ENCODE measurements at regions not wholly inside any gene's neighbourhood (a gene's known extent, or its start where the extent isn't known, plus 50 kb on each side); places are given as distances from the start of the nearest gene placed in this dataset.

DNA sequence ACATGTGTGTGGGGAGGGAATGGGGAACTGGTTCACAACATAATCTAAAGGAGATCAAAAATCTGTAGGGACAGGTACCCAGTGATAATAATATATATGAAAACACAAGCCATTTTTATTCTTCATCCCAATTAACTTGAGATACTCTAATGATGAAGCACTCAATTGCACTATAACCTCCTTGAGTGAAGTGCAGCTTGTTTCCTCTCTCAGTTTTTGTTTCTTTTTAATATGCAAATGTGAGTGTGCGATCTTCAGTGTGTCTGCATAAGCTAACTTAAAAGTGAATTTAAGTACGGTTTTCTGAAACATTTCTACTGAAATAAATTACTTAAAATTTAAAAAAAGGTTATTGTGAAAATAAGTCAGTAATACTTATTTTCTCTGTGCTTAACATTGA lies 623.5 kb downstream of the CDH11 start:
- DNase-seq (ENCODE audit: low read depth) = no peak
- TF ChIP-seq, protein P1, sequence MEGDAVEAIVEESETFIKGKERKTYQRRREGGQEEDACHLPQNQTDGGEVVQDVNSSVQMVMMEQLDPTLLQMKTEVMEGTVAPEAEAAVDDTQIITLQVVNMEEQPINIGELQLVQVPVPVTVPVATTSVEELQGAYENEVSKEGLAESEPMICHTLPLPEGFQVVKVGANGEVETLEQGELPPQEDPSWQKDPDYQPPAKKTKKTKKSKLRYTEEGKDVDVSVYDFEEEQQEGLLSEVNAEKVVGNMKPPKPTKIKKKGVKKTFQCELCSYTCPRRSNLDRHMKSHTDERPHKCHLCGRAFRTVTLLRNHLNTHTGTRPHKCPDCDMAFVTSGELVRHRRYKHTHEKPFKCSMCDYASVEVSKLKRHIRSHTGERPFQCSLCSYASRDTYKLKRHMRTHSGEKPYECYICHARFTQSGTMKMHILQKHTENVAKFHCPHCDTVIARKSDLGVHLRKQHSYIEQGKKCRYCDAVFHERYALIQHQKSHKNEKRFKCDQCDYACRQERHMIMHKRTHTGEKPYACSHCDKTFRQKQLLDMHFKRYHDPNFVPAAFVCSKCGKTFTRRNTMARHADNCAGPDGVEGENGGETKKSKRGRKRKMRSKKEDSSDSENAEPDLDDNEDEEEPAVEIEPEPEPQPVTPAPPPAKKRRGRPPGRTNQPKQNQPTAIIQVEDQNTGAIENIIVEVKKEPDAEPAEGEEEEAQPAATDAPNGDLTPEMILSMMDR (conservative IDR thresholded peaks at IDR 0.05; ENCODE audit: control insufficient read depth, insufficient read depth, low read depth, low read length) = no peak
- no peak overlapping the region for H3K4me3 ChIP-seq (ENCODE audit: control insufficient read depth, low read depth, low read length)

DNA sequence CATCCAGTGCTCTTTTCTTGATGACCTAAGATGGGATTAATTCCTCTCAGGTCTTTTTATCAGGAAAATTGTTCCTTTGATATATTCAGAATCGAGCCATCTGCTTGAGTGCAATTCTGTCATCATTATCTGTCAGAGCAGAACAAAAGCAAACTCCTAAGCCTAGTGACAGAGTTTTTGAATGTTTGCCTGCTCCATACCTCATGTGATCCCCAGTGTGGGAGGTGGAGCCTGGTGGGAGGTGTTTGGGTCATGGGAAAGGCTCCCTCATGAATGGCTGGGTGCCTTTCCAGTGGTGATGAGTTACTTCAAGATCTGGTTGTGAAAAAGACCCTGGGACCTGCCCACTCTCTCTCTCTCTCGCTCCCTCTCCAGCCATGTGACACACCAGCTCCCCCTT lies 628.2 kb downstream of the CDH11 start:
- H3K4me3 ChIP-seq (ENCODE audit: control insufficient read depth, low read depth, low read length) = no peak overlapping the region
- TF ChIP-seq, protein P1 (conservative IDR thresholded peaks at IDR 0.05; ENCODE audit: control insufficient read depth, insufficient read depth, low read depth, low read length) = no peak
- no peak for DNase-seq (ENCODE audit: low read depth)

DNA sequence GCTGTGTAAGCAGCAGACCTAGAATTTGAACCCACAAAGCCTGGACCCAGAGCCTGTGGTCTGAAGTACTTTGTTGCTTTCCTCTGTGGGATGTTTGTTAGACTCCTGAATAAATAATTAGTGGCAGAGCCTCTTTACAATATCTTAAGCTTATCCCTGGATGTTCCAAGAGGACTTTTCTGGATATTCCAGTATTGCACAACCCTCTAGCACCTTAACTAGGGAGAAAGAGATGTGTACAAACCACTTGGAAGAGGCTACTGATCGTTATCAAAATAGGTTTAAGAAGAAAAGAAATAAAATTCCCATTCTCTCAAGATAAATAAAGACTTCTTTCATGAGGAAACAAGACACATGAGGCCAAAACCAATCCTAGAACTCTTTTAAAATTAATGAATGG lies 632.4 kb downstream of the CDH11 start:
- DNase-seq (ENCODE audit: low read depth) = no peak
- TF ChIP-seq, protein P1 (conservative IDR thresholded peaks at IDR 0.05; ENCODE audit: control insufficient read depth, insufficient read depth, low read depth, low read length) = no peak
- H3K4me3 ChIP-seq (ENCODE audit: control insufficient read depth, low read depth, low read length) = no peak overlapping the region

DNA sequence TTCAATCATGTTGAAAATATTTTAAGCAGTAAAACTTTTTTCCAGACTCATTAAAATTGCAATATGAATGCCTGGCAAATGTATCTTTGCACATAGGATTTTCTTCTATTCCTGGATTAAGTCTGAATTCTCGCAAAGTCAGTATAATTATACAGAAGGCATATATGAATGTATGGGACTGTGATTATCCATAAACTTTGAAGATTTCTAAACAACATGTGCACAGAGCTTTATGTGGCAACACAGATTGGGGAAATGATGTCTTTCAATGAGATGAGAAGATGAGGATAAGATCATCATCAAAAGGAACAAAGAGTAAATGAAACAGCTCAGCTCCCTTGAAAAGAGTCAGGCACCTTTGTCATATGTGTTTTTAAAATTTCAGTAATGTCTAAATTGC lies 635.3 kb downstream of the CDH11 start:
- no peak overlapping the region for H3K4me3 ChIP-seq (ENCODE audit: control insufficient read depth, low read depth, low read length)
- DNase-seq (ENCODE audit: low read depth) = no peak
- TF ChIP-seq, protein P1 (conservative IDR thresholded peaks at IDR 0.05; ENCODE audit: control insufficient read depth, insufficient read depth, low read depth, low read length) = no peak

DNA sequence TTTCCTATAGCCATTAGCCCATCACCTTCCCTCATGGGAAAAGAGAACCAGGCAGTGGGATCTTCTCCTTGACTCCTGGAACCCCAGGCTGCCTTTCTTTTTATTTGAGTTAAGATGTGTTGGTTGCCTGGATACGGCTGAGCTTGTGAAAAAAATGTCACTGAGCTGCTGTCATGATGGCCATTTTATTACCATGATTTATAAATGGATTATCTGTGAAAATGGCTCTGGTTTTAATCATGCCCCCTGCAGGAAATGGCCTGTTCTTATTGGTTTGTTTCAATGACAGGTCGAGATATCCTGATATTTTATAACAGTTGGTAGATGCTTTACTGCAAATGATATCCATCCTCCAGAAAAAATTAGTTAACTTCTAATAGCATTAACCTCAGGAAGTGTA lies 640.4 kb downstream of the CDH11 start:
- DNase-seq (ENCODE audit: low read depth) = no peak
- TF ChIP-seq, protein P1 (conservative IDR thresholded peaks at IDR 0.05; ENCODE audit: control insufficient read depth, insufficient read depth, low read depth, low read length) = no peak

DNA sequence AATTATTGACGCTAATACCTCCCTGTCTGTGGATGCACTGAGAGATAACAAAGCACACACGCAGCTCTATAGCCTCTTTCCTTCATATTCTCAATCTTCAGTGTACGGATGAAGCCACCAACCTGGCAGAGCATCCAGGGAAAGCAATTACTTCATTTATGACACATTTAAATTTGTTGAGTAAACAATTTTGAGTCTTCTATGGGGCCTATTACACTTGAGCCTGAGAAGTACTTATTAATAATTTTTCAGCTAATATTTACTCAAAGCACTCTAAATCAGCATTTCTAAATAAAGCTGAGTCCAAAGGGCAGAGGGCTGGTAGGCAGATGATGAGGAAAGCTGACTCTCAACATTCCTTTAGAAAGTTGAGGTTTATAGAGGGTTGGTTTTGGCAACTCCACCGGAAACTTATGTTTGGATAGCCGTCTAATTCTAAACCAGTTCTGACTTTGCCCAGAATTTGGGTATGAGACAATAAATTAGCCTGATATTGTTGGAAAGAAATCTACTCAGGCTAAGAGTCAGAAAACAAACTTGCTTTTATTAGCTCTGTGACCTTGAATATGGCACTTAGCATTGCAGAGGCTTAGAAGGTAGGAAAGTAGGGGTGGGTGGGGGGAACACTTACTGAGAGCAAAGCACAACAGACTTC lies 643.5 kb downstream of the CDH11 start:
- DNase-seq (ENCODE audit: low read depth) = peak; percentile 45
- no peak overlapping the region for H3K4me3 ChIP-seq (ENCODE audit: control insufficient read depth, low read depth, low read length)
- TF ChIP-seq, protein P1 (conservative IDR thresholded peaks at IDR 0.05; ENCODE audit: control insufficient read depth, insufficient read depth, low read depth, low read length) = no peak

More for the DNA sequence above, 640.4 kb downstream of the CDH11 start:
- no peak overlapping the region for H3K4me3 ChIP-seq (ENCODE audit: control insufficient read depth, low read depth, low read length)
